ENCODE measurements at regions not wholly inside any gene's neighbourhood (a gene's known extent, or its start where the extent isn't known, plus 50 kb on each side); places are given as distances from the start of the nearest gene placed in this dataset.

DNA sequence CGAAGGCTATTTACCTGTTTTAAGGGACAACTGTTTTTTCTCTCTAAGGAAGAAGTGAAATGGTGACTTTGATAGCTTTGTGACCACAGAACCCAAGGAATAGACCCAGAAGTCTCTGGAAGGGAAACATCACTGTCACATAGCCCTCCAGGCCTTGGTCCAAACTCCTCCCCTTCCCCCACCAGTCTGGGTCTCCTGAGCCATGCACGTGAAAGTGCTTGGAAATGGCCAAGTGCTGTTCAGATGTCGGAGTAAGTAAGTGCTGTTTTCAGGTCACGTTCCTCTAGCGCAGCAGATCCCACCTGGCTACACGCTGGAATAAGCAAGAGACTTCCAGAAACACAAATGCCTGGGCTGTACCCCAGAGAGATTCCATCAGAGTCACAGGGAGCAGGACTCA lies 73.0 kb upstream of the AFF3 start:
- TF ChIP-seq CTCF (IDR thresholded peaks at IDR 0.05; ENCODE audit: poor library complexity), result no peak
- no peak for TF ChIP-seq EZH2 (IDR thresholded peaks at IDR 0.05; ENCODE audit: borderline replicate concordance)
